A673 (cell line): ENCODE measurements at regions not wholly inside any gene's neighbourhood (a gene's known extent, or its start where the extent isn't known, plus 50 kb on each side); places are given as distances from the start of the nearest gene placed in this dataset.

Source experiments
- BruUV-seq: library from RNA; stranded (reverse); fragments of 400-500 nt; replicated peaks from 2 replicates; lab custom pipeline; 2021; lab: Mats Ljungman, UMichigan
- CTCF ChIA-PET: fragments of 300-600 bp; sonication (Branson Sonifier 250); formaldehyde crosslinking; loops from one replicate; lab custom pipeline; 2022; ENCODE audit warnings: antibody characterized with exemption; lab: Charles Lee
- POLR2A ChIA-PET: fragments of 300-600 bp; sonication (Branson Sonifier 250); formaldehyde crosslinking; loops from one replicate; lab custom pipeline; 2022; ENCODE audit warnings: antibody characterized with exemption; ENCODE audit not compliant: low non-redundant PET; lab: Charles Lee
- DNase-seq: peaks from one replicate; pipeline ENCODE4 v3.0.0-alpha.2; 2015; ENCODE audit warnings: low spot score
- H3K27ac ChIP-seq: fragments of 200-600 bp; sonication (generic); 2 replicates; pipeline ENCODE4 v1.5.1; 2016; ENCODE audit warnings: mixed run types, low read depth, mild to moderate bottlenecking, mixed read lengths, antibody characterized with exemption, low read length; ENCODE audit not compliant: poor library complexity, severe bottlenecking
- H3K27me3 ChIP-seq: fragments of 200-600 bp; sonication (generic); replicated peaks from 2 replicates; pipeline ENCODE4 v1.6.1; 2017; ENCODE audit warnings: mixed run types, low read depth, mild to moderate bottlenecking, mixed read lengths, antibody characterized with exemption, low read length; ENCODE audit not compliant: insufficient read depth, poor library complexity
- H3K36me3 ChIP-seq: fragments of 200-600 bp; sonication (generic); 2 replicates; pipeline ENCODE4 v1.6.1; 2016; ENCODE audit warnings: mixed run types, mild to moderate bottlenecking, mixed read lengths, antibody characterized with exemption, low read length; ENCODE audit not compliant: insufficient read depth, poor library complexity, severe bottlenecking
- H3K4me1 ChIP-seq: fragments of 200-600 bp; sonication (generic); 2 replicates; pipeline ENCODE4 v1.6.1; 2017; ENCODE audit warnings: mixed run types, mild to moderate bottlenecking, mixed read lengths, antibody characterized with exemption, low read length; ENCODE audit not compliant: insufficient read depth, poor library complexity, severe bottlenecking
- H3K4me3 ChIP-seq: fragments of 200-600 bp; sonication (generic); 2 replicates; pipeline ENCODE4 v1.5.1; 2016; ENCODE audit warnings: low read depth, mixed run types, mild to moderate bottlenecking, mixed read lengths, low read length; ENCODE audit not compliant: poor library complexity, severe bottlenecking
- H3K9me3 ChIP-seq: fragments of 200-600 bp; sonication (generic); 2 replicates; pipeline ENCODE4 v1.6.1; 2016; ENCODE audit warnings: mixed run types, low read depth, mild to moderate bottlenecking, mixed read lengths, antibody characterized with exemption, low read length; ENCODE audit not compliant: poor library complexity, severe bottlenecking
- CTCF ChIP-seq: fragments of 300-800, 200-600 bp; sonication (generic); conservative IDR thresholded peaks from 2 replicates; pipeline ENCODE4 v1.5.1; 2017; ENCODE audit warnings: low read depth, mild to moderate bottlenecking, antibody characterized with exemption, low read length, moderate library complexity, mixed read lengths
- EZH2 ChIP-seq: fragments of 200-600 bp; sonication (generic); IDR thresholded peaks from 2 replicates; pipeline ENCODE4 v1.6.1; 2017; ENCODE audit warnings: borderline replicate concordance, low read depth, mild to moderate bottlenecking, mixed read lengths, antibody characterized with exemption, low read length; ENCODE audit not compliant: poor library complexity, severe bottlenecking
- intact Hi-C: fragments of 100-400 bp; cut with micrococcal nuclease; formaldehyde crosslinking; loops from one replicate; pipeline ENCODE4 v1.10.0; 2022; ENCODE audit not compliant: unreplicated experiment

- TF ChIP-seq EZH2 (no peak), CTCF (no peak)
- CTCF ChIA-PET: no interaction called here
- intact Hi-C loops: no loop called here
- Histone ChIP-seq H3K27ac (no peak overlapping the region), H3K27me3 (peaks cover 4% of the 10 kb centered on the region), H3K9me3 (no peaks in the 10 kb centered on the region), H3K4me3 (no peak overlapping the region), H3K36me3 (no peaks in the 10 kb centered on the region), H3K4me1 (no peaks in the 10 kb centered on the region)
- POLR2A ChIA-PET: no interaction called here
- DNase-seq: no peak
- BruUV-seq: no TSS peak
Measured at GRCh38 chr3:135837977-135838631, 127.4 kb upstream of the PPP2R3A start.

GRCh38 chr3:135840436-135840835 lies 125.1 kb upstream of the PPP2R3A start:
- ChIA-PET CTCF (no interaction called here), POLR2A (no interaction called here)
- Histone ChIP-seq H3K4me3 (no peak overlapping the region), H3K9me3 (no peaks in the 10 kb centered on the region), H3K36me3 (no peaks in the 10 kb centered on the region), H3K27ac (no peak overlapping the region), H3K4me1 (no peaks in the 10 kb centered on the region), H3K27me3 (no peaks in the 10 kb centered on the region)
- intact Hi-C loops: no loop called here
- DNase-seq: no peak
- no TSS peak for BruUV-seq
- TF ChIP-seq CTCF (no peak), EZH2 (no peak)

GRCh38 chr3:135844386-135844785 lies 121.1 kb upstream of the PPP2R3A start:
- ChIA-PET CTCF (no interaction called here), POLR2A (no interaction called here)
- TF ChIP-seq EZH2 (no peak), CTCF (no peak)
- Histone ChIP-seq H3K9me3 (no peaks in the 10 kb centered on the region), H3K4me1 (no peaks in the 10 kb centered on the region), H3K4me3 (no peak overlapping the region), H3K27ac (no peak overlapping the region), H3K27me3 (no peaks in the 10 kb centered on the region), H3K36me3 (no peaks in the 10 kb centered on the region)
- DNase-seq: no peak
- BruUV-seq: no TSS peak
- intact Hi-C loops: no loop called here
